B cell (primary cell): ENCODE measurements at regions not wholly inside any gene's neighbourhood (a gene's known extent, or its start where the extent isn't known, plus 50 kb on each side); places are given as distances from the start of the nearest gene placed in this dataset.

Experiments used
- ATAC-seq: fragments of 200-7000 bp; cut with Tn5 transposase; one replicate; pipeline ENCODE4 v1.10.0; 2021; ENCODE audit warnings: low read depth, mild to moderate bottlenecking, moderate number of reproducible peaks, moderate library complexity
- CTCF ChIA-PET: fragments of 350-600 bp; sonication (Branson Sonifier 250); formaldehyde crosslinking; loops from one replicate; lab custom pipeline; 2021; ENCODE audit warnings: antibody characterized with exemption, inconsistent platforms; lab: Charles Lee
- POLR2A ChIA-PET: fragments of 350-600 bp; sonication (Branson Sonifier 250); formaldehyde crosslinking; loops from one replicate; lab custom pipeline; 2021; ENCODE audit warnings: antibody characterized with exemption; lab: Charles Lee
- DNase-seq: peaks from one replicate; pipeline ENCODE4 v3.0.0; 2013
- H2AFZ ChIP-seq: 2 replicates; pipeline ENCODE4 v1.6.1; 2012; ENCODE audit warnings: mild to moderate bottlenecking, low read depth, low read length; ENCODE audit not compliant: insufficient read depth, poor library complexity, severe bottlenecking
- H3K27ac ChIP-seq, 2 donors: 1 replicate in 1 of 2; 2 replicates in 1 of 2; pipeline ENCODE4 v1.5.1; 2012 to 2013; ENCODE audit warnings: low read length in 2 of 2, mild to moderate bottlenecking in 2 of 2, moderate library complexity in 1 of 2
- H3K27me3 ChIP-seq, 4 experiments: fragments of 200-600 bp in 1 of 4; sonication (generic) in 1 of 4; replicated peaks in 1 of 4; 1 replicate in 2 of 4; 2 replicates in 2 of 4; pipeline versions ENCODE4 v1.6.1 to v1.7.0; 2013 to 2016; ENCODE audit warnings: low read length in 3 of 4, mild to moderate bottlenecking in 2 of 4, mixed read lengths in 1 of 4, moderate library complexity in 1 of 4; ENCODE audit not compliant: insufficient read depth in 4 of 4, control insufficient read depth in 3 of 4; ENCODE audit errors: control extremely low read depth in 1 of 4
- H3K36me3 ChIP-seq, 2 experiments: replicated peaks in 1 of 2; 1 replicate in 1 of 2; 2 replicates in 1 of 2; pipeline versions ENCODE4 v1.6.1 to v1.7.1; 2013; ENCODE audit warnings: low read length in 1 of 2; ENCODE audit not compliant: insufficient read depth in 2 of 2, control insufficient read depth in 1 of 2; ENCODE audit errors: control extremely low read depth in 1 of 2, extremely low read depth in 1 of 2
- H3K4me1 ChIP-seq, 2 donors: fragments of 200-600 bp in 1 of 2; sonication (generic) in 1 of 2; 1 replicate in 1 of 2; 2 replicates in 1 of 2; pipeline versions ENCODE4 v1.5.1 to v1.6.1; 2013 to 2017; ENCODE audit warnings: low read length in 2 of 2; ENCODE audit not compliant: control insufficient read depth in 2 of 2, insufficient read depth in 2 of 2
- H3K4me2 ChIP-seq: replicated peaks from 2 replicates; pipeline ENCODE3; 2012; ENCODE audit warnings: mild to moderate bottlenecking, low read depth, low read length; ENCODE audit not compliant: poor library complexity, severe bottlenecking
- H3K4me3 ChIP-seq, 5 experiments: fragments of 200-600 bp in 1 of 5; sonication (generic) in 1 of 5; 1 replicate in 3 of 5; 2 replicates in 2 of 5; pipeline versions ENCODE4 v1.5.1 to v1.7.0; 2011 to 2016; ENCODE audit warnings: low read length in 4 of 5, mild to moderate bottlenecking in 4 of 5, low read depth in 2 of 5, control low read depth in 1 of 5, moderate library complexity in 1 of 5; ENCODE audit not compliant: insufficient read depth in 1 of 5; ENCODE audit errors: control extremely low read depth in 1 of 5, extremely low read depth in 1 of 5
- H3K79me2 ChIP-seq: fragments of 200-600 bp; sonication (generic); one replicate; pipeline ENCODE4 v1.6.0; 2016; ENCODE audit warnings: low read length; ENCODE audit not compliant: control insufficient read depth, insufficient read depth
- H3K9ac ChIP-seq: fragments of 200-600 bp; sonication (generic); 2 replicates; pipeline ENCODE4 v1.6.1; 2017; ENCODE audit warnings: mild to moderate bottlenecking, low read length, moderate library complexity
- H3K9me3 ChIP-seq, 3 donors: one replicate each; pipeline versions ENCODE4 v1.6.1 to v1.7.1; 2013; ENCODE audit warnings: low read length in 2 of 3; ENCODE audit not compliant: control insufficient read depth in 2 of 3, insufficient read depth in 1 of 3; ENCODE audit errors: control extremely low read depth in 1 of 3
- H4K20me1 ChIP-seq: 2 replicates; pipeline ENCODE4 v1.6.0; 2012; ENCODE audit warnings: mild to moderate bottlenecking, low read length; ENCODE audit not compliant: insufficient read depth, control insufficient read depth, poor library complexity, severe bottlenecking
- H3K27ac Mint-ChIP-seq: one replicate; pipeline ENCODE4 v1.8.0; 2021; ENCODE audit warnings: mixed read lengths
- H3K27me3 Mint-ChIP-seq: one replicate; pipeline ENCODE4 v1.8.0; 2021; ENCODE audit warnings: mixed read lengths
- H3K4me1 Mint-ChIP-seq: one replicate; pipeline ENCODE4 v1.8.0; 2021; ENCODE audit warnings: mixed read lengths
- H3K4me3 Mint-ChIP-seq: one replicate; pipeline ENCODE4 v1.8.0; 2021; ENCODE audit warnings: mixed read lengths
- H3K9me3 Mint-ChIP-seq: one replicate; pipeline ENCODE4 v1.8.0; 2022; ENCODE audit warnings: mixed read lengths; ENCODE audit not compliant: insufficient read depth
- CTCF ChIP-seq: fragments of 200-600 bp; IDR thresholded peaks from one replicate; pipeline ENCODE4 v1.8.0; 2022; ENCODE audit warnings: antibody characterized with exemption, mild to moderate bottlenecking
- EZH2 ChIP-seq: IDR thresholded peaks from 2 replicates; pipeline ENCODE4 v1.6.1; 2012; ENCODE audit warnings: borderline replicate concordance, low read depth, mild to moderate bottlenecking, moderate library complexity, low read length; ENCODE audit not compliant: insufficient read depth, poor library complexity, severe bottlenecking
- WGBS: methylation state at CpG from one replicate; pipeline ENCODE4 v1.1.5; 2013; ENCODE audit warnings: missing lambda C conversion rate; ENCODE audit not compliant: insufficient coverage; 5-methylcytosine and 5-hydroxymethylcytosine counted together
- intact Hi-C: fragments of 100-400 bp; cut with micrococcal nuclease; formaldehyde crosslinking; loops from one replicate; pipeline ENCODE4 v1.10.0; 2022

- Histone ChIP-seq H3K27ac (no peak overlapping the region), H3K79me2 (no peaks in the 10 kb centered on the region), H3K4me2 (no peak overlapping the region), H3K9me3 (no peaks in the 10 kb centered on the region), H2AFZ (no peak overlapping the region), H3K27me3 (no peaks in the 10 kb centered on the region), H3K4me1 (no peaks in the 10 kb centered on the region), H3K9ac (no peak overlapping the region), H3K36me3 (no peaks in the 10 kb centered on the region), H4K20me1 (no peaks in the 10 kb centered on the region), H3K4me3 (no peak overlapping the region)
- no peaks in the 10 kb centered on the region for H3K4me1 Mint-ChIP-seq
- ATAC-seq, result no peak
- no peak overlapping the region for H3K27ac Mint-ChIP-seq
- WGBS, result 93% methylated on average over 3 of the region's 8 CpGs
- intact Hi-C loops, result no loop called here
- POLR2A ChIA-PET, result no interaction called here
- no peaks in the 10 kb centered on the region for H3K9me3 Mint-ChIP-seq
- DNase-seq, result no peak
- CTCF ChIA-PET, result no interaction called here
- H3K4me3 Mint-ChIP-seq, result no peak overlapping the region
- TF ChIP-seq EZH2 (no peak), CTCF (no peak)
- no peaks in the 10 kb centered on the region for H3K27me3 Mint-ChIP-seq
These were observed 467.5 kb downstream of the VRK1 start for GRCh38 chr14:97264516-97265230.

DNA sequence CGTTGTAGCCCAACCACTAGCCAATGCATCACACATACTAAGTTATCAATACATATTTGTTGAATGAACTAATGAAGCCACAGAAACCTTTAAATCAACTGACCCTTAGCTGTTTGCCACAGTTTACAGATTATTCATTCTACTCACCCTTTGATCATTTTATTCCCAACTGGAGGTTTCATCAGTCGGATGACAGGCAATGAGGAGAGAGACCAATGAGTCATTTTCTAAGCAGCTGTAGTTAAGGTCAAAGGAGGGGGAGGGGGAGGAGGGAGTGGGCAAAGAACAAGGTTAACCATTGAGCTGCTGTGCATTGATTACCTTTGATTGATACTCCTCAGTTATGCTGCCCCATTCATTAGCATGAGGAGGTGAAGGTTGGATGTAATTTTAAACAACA lies 469.5 kb downstream of the VRK1 start:
- CTCF ChIA-PET, result no interaction called here

More for the DNA sequence above, 469.5 kb downstream of the VRK1 start:
- no peak overlapping the region for H3K4me2 ChIP-seq
- ATAC-seq (no peak), DNase-seq (no peak)
- WGBS, result no CpG with 5 or more reads among the region's 2 CpGs
- no peak for TF ChIP-seq CTCF
- H3K4me3 ChIP-seq, result no peak overlapping the region
- H4K20me1 ChIP-seq, result no peaks in the 10 kb centered on the region
- no peaks in the 10 kb centered on the region for H3K79me2 ChIP-seq
- POLR2A ChIA-PET, result no interaction called here
- H3K4me3 Mint-ChIP-seq, result no peak overlapping the region
- H3K9ac ChIP-seq, result no peak overlapping the region
- H3K4me1 ChIP-seq, result no peaks in the 10 kb centered on the region
- H3K27me3 ChIP-seq, result no peaks in the 10 kb centered on the region
- no peak overlapping the region for H3K27ac Mint-ChIP-seq
- no peaks in the 10 kb centered on the region for H3K9me3 Mint-ChIP-seq
- H3K27me3 Mint-ChIP-seq, result no peaks in the 10 kb centered on the region
- intact Hi-C loops, result no loop called here
- H3K9me3 ChIP-seq, result no peaks in the 10 kb centered on the region
- H3K27ac ChIP-seq, result no peak overlapping the region
- no peak overlapping the region for H2AFZ ChIP-seq
- no peaks in the 10 kb centered on the region for H3K4me1 Mint-ChIP-seq
- no peaks in the 10 kb centered on the region for H3K36me3 ChIP-seq
